Osteocyte (in vitro differentiated cells): ENCODE measurements at regions not wholly inside any gene's neighbourhood (a gene's known extent, or its start where the extent isn't known, plus 50 kb on each side); places are given as distances from the start of the nearest gene placed in this dataset.

Source experiments
- DNase-seq: peaks from one replicate; pipeline ENCODE4 v3.0.0; 2021; ENCODE audit warnings: mixed read lengths; ENCODE audit not compliant: unreplicated experiment; ENCODE audit errors: extremely low spot score
- H3K27ac Mint-ChIP-seq: one replicate; pipeline ENCODE4 v1.8.0; 2021; ENCODE audit warnings: mild to moderate bottlenecking, mixed read lengths; ENCODE audit not compliant: unreplicated experiment
- H3K27me3 Mint-ChIP-seq: one replicate; pipeline ENCODE4 v1.8.0; 2021; ENCODE audit warnings: mixed read lengths; ENCODE audit not compliant: unreplicated experiment
- H3K36me3 Mint-ChIP-seq: one replicate; pipeline ENCODE4 v1.8.0; 2021; ENCODE audit warnings: mixed read lengths; ENCODE audit not compliant: unreplicated experiment
- H3K4me1 Mint-ChIP-seq: one replicate; pipeline ENCODE4 v1.8.0; 2021; ENCODE audit warnings: mixed read lengths; ENCODE audit not compliant: unreplicated experiment
- H3K4me3 Mint-ChIP-seq: one replicate; pipeline ENCODE4 v1.8.0; 2021; ENCODE audit warnings: mild to moderate bottlenecking, moderate library complexity, mixed read lengths; ENCODE audit not compliant: unreplicated experiment
- H3K9me3 Mint-ChIP-seq: one replicate; pipeline ENCODE4 v1.8.0; 2021; ENCODE audit warnings: mixed read lengths; ENCODE audit not compliant: unreplicated experiment
- CTCF ChIP-seq: fragments of 200-600 bp; sonication (generic); IDR thresholded peaks from 2 replicates; pipeline ENCODE4 v1.5.0; 2021; ENCODE audit warnings: antibody characterized with exemption, mild to moderate bottlenecking, moderate library complexity

- DNase-seq, result no peak
- Mint-ChIP-seq H3K36me3 (no peaks in the 10 kb centered on the region), H3K4me3 (no peak overlapping the region), H3K27ac (no peak overlapping the region), H3K27me3 (no peaks in the 10 kb centered on the region), H3K9me3 (peaks cover 4% of the 10 kb centered on the region), H3K4me1 (peaks cover 34% of the 10 kb centered on the region)
- no peak for TF ChIP-seq CTCF
Measured at GRCh38 chr4:125682730-125683129, 368.0 kb downstream of the FAT4 start.

- Mint-ChIP-seq H3K36me3 (no peaks in the 10 kb centered on the region), H3K27ac (peak overlapping the region; percentile 70), H3K9me3 (peaks cover 4% of the 10 kb centered on the region), H3K27me3 (no peaks in the 10 kb centered on the region), H3K4me1 (peaks cover 34% of the 10 kb centered on the region), H3K4me3 (no peak overlapping the region)
- no peak for TF ChIP-seq CTCF
- DNase-seq, result no peak
Measured at GRCh38 chr4:125688841-125689240, 374.1 kb downstream of the FAT4 start.

- Mint-ChIP-seq H3K36me3 (no peaks in the 10 kb centered on the region), H3K4me1 (peaks cover 34% of the 10 kb centered on the region), H3K4me3 (no peak overlapping the region), H3K27ac (peak overlapping the region; percentile 68), H3K9me3 (peaks cover 8% of the 10 kb centered on the region), H3K27me3 (no peaks in the 10 kb centered on the region)
- TF ChIP-seq CTCF, result no peak
- no peak for DNase-seq
Measured at GRCh38 chr4:125689805-125690204, 375.1 kb downstream of the FAT4 start.

DNA sequence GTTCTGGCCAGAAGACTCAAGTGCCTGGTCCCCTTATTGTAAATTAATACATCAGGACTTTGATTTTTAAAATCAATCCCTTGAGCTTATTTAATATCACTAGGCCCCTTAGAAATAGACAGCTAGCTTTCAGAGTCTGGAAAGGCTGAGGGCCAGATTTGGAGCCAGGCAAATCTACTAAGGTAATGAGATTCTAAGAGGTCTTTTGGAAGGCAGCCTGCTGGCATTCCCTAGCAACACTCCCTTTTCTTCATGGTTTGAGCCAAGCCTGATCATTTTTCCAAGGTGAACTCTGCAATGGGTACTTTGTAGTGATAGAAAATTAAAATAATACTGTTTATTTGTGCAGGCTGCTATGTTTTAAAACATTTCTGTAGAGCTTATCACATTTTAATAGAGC is 378.5 kb downstream of the FAT4 start:
- no peaks in the 10 kb centered on the region for H3K36me3 Mint-ChIP-seq
- peaks cover 48% of the 10 kb centered on the region for H3K4me1 Mint-ChIP-seq
- DNase-seq, result no peak
- H3K27ac Mint-ChIP-seq, result no peak overlapping the region
- H3K9me3 Mint-ChIP-seq, result peaks cover 17% of the 10 kb centered on the region
- no peak for TF ChIP-seq CTCF
- no peak overlapping the region for H3K4me3 Mint-ChIP-seq
- no peaks in the 10 kb centered on the region for H3K27me3 Mint-ChIP-seq

- Mint-ChIP-seq H3K27me3 (no peaks in the 10 kb centered on the region), H3K4me3 (no peak overlapping the region)
- DNase-seq, result no peak
Measured at GRCh38 chr4:125702406-125702805, 387.7 kb downstream of the FAT4 start.

More at GRCh38 chr4:125702406-125702805, 387.7 kb downstream of the FAT4 start:
- Mint-ChIP-seq H3K9me3 (peaks cover 3% of the 10 kb centered on the region), H3K4me1 (peaks cover 49% of the 10 kb centered on the region), H3K27ac (peak overlapping the region; percentile 91), H3K36me3 (no peaks in the 10 kb centered on the region)
- TF ChIP-seq CTCF, result no peak
